Tibial nerve (tissue), 4 donors: ENCODE measurements at regions not wholly inside any gene's neighbourhood (a gene's known extent, or its start where the extent isn't known, plus 50 kb on each side); places are given as distances from the start of the nearest gene placed in this dataset.

Experiments
- DNase-seq, 2 donors: peaks; one replicate each; pipeline ENCODE4 v3.0.0-alpha.2; 2019; ENCODE audit warnings: low spot score in 2 of 2
- H3K27ac ChIP-seq, 4 donors: fragments of 200-600 bp; sonication (generic) in 3 of 4; one replicate each; pipeline ENCODE4 v1.5.1; 2017 to 2019; ENCODE audit warnings: mild to moderate bottlenecking in 1 of 4
- H3K27me3 ChIP-seq, 2 donors: fragments of 200-600 bp; sonication (generic) in 1 of 2; one replicate each; pipeline versions ENCODE4 v1.5.1 to v1.6.0; 2017 to 2019
- H3K36me3 ChIP-seq, 3 donors: fragments of 200-600 bp; sonication (generic); one replicate each; pipeline ENCODE4 v1.5.1; 2018 to 2019
- H3K4me1 ChIP-seq, 4 donors: fragments of 200-600 bp; sonication (generic) in 3 of 4; one replicate each; pipeline ENCODE4 v1.5.1; 2017 to 2019
- H3K4me3 ChIP-seq, 4 donors: fragments of 200-600 bp; sonication (generic) in 3 of 4; one replicate each; pipeline ENCODE4 v1.5.1; 2017 to 2019; ENCODE audit warnings: mild to moderate bottlenecking in 1 of 4, moderate library complexity in 1 of 4
- H3K9me3 ChIP-seq, 4 donors: fragments of 200-600 bp; sonication (generic) in 3 of 4; one replicate each; pipeline ENCODE4 v1.5.1; 2017 to 2019
- EP300 ChIP-seq, 2 donors: sonication (generic); formaldehyde crosslinking; IDR thresholded peaks; one replicate each; pipeline ENCODE4 v1.6.1; 2017; ENCODE audit warnings: antibody characterized with exemption in 2 of 2, mild to moderate bottlenecking in 1 of 2
- POLR2A ChIP-seq, 2 donors: fragments of 450-650 bp; IDR thresholded peaks; one replicate each; pipeline ENCODE4 v1.6.1; 2017; ENCODE audit warnings: antibody characterized with exemption in 2 of 2, mild to moderate bottlenecking in 2 of 2, moderate library complexity in 2 of 2
- WGBS, 2 donors: methylation state at CpG; one replicate each; pipeline ENCODE4 v1.1.5; 2018; 5-methylcytosine and 5-hydroxymethylcytosine counted together
- TF ChIP-seq, protein P1 (sequence below), 5 experiments: fragments of 200-600 bp in 3 of 5; fragments of 450-650 bp in 2 of 5; sonication (generic) in 3 of 5; IDR thresholded peaks; one replicate each; pipeline ENCODE4 v1.5.1; 2016 to 2019; ENCODE audit warnings: antibody characterized with exemption in 5 of 5, mild to moderate bottlenecking in 3 of 5, moderate library complexity in 2 of 5

DNA sequence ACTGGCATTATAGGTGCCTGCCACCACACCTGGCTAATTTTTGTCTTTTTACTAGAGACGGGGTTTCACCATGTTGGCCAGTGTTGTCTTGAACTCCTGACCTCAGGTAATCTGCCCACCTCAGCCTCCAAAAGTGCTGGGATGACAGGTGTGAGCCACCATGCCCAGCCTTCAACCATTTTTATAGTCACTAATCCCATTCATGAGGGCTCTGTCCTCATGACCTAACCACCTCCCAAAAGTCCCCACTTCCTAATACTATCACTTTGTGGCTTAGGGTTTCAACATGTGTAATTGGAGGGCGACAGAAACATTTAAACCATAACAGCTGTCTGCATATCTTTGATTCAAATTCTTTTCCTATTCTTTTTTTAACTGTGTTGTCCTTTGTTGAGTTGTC, 229.6 kb upstream of the AGA start:
- Histone ChIP-seq H3K36me3 (no peaks in the 10 kb centered on the region), H3K27ac (no peak overlapping the region), H3K27me3 (no peaks in the 10 kb centered on the region), H3K4me3 (no peak overlapping the region), H3K9me3 (no peaks in the 10 kb centered on the region), H3K4me1 (no peaks in the 10 kb centered on the region)
- TF ChIP-seq POLR2A (IDR thresholded peaks at IDR 0.05), result no peak
- TF ChIP-seq EP300 (IDR thresholded peaks at IDR 0.05), result no peak
- TF ChIP-seq, protein P1, sequence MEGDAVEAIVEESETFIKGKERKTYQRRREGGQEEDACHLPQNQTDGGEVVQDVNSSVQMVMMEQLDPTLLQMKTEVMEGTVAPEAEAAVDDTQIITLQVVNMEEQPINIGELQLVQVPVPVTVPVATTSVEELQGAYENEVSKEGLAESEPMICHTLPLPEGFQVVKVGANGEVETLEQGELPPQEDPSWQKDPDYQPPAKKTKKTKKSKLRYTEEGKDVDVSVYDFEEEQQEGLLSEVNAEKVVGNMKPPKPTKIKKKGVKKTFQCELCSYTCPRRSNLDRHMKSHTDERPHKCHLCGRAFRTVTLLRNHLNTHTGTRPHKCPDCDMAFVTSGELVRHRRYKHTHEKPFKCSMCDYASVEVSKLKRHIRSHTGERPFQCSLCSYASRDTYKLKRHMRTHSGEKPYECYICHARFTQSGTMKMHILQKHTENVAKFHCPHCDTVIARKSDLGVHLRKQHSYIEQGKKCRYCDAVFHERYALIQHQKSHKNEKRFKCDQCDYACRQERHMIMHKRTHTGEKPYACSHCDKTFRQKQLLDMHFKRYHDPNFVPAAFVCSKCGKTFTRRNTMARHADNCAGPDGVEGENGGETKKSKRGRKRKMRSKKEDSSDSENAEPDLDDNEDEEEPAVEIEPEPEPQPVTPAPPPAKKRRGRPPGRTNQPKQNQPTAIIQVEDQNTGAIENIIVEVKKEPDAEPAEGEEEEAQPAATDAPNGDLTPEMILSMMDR (IDR thresholded peaks at IDR 0.05), result no peak
- WGBS, 2 donors, result 83 to 90% methylated on average over 2 of the region's 2 CpGs
- DNase-seq, result no peak

DNA sequence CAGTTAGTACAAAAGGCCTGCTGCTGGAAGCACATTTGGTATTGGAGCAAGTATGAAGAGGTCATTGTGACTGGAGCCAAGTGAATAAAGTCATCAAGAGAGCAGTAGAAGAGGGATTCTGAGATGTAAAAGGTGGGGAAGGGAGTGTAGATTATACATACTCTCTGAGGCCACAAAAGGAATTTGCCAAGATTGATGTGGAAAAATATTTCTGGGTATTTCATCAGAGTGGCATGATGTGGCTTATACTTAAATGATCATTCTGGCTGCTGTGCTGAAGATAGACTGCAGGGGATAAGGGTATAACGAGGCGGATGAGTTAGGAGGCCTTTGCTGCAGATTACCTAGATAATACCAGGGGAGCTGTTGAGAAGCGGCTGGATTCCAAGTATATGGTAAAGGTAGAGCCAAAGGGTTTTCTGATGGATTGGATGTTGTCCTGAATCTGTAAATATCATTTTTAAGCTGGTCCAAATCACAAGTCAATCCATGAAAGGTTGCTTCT, 231.8 kb upstream of the AGA start:
- 83 to 84% methylated on average over 3 of the region's 3 CpGs for WGBS, 2 donors
- no peak for TF ChIP-seq POLR2A (IDR thresholded peaks at IDR 0.05)
- TF ChIP-seq EP300 (IDR thresholded peaks at IDR 0.05), result no peak
- TF ChIP-seq, protein P1 (IDR thresholded peaks at IDR 0.05), result no peak

DNA sequence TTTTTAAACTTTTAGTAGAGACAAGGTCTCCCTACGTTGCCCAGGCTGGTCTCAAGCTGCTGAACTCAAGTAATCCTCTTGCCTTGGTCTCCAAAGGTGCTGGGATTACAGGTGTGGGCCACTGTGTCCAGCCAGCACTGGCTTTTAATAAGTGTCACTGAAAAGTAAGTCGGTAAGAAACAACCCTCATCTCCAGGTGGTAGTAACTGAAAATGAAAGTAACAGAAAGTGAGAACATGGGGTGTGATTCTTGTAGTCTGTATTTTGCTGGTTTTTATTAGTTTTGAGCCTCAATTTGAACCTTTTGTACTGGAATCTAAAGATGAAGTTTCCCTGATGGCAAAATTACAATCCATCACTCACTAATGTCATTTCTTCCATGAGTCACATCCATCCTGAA, 238.1 kb upstream of the AGA start:
- Histone ChIP-seq H3K36me3 (no peaks in the 10 kb centered on the region), H3K9me3 (no peaks in the 10 kb centered on the region), H3K4me1 (no peaks in the 10 kb centered on the region), H3K27ac (no peak overlapping the region), H3K4me3 (no peak overlapping the region), H3K27me3 (no peaks in the 10 kb centered on the region)
- WGBS, 2 donors, result 68 to 75% methylated on average over 2 of the region's 2 CpGs
- TF ChIP-seq EP300 (IDR thresholded peaks at IDR 0.05) (no peak), POLR2A (IDR thresholded peaks at IDR 0.05) (no peak)
- TF ChIP-seq, protein P1 (IDR thresholded peaks at IDR 0.05), result no peak
- DNase-seq, result no peak

More for the DNA sequence above, 231.8 kb upstream of the AGA start:
- Histone ChIP-seq H3K27me3 (no peaks in the 10 kb centered on the region), H3K4me3 (no peak overlapping the region), H3K4me1 (no peaks in the 10 kb centered on the region), H3K9me3 (no peaks in the 10 kb centered on the region), H3K36me3 (no peaks in the 10 kb centered on the region), H3K27ac (no peak overlapping the region)
- no peak for DNase-seq

DNA sequence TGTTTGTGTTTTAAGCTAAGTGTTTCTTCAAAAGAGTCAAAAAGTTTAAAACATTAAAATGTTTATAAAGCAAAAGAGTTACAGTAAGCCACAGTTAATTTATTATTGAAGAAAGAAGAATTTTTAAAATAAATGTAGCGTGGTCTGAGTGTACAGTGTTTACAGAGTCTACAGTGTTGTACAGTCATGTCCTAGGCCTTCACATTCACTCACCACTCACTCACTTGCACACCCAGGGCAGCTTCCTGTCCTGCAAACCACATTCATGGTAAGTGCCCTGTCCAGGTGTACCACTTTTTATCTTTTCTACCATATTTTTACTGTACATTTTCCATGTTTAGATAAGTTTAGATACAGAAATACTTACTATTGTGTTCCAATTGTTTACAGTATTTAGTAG, 239.7 kb upstream of the AGA start:
- 93 to 100% methylated on average over 1 of the region's 1 CpG for WGBS, 2 donors
- H3K4me1 ChIP-seq, result no peaks in the 10 kb centered on the region
- no peak for DNase-seq

DNA sequence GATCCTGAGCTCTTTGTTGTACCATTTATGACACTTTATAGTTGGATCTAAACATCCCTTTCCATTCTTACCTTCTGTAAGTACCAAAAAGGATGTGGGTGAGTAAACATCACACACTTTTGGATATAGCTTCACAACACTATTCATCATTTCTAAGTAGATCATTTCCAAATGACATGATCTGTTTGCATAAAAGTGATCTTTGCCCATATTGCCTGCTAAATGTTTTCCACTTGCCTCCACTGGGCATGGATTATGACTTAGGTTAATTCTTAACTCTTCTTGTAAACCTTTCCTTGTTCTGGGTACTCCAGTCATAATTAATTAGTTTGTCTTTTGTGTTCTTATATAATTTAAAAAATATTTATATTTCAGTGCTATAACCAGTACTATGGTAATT, 244.9 kb upstream of the AGA start:
- Histone ChIP-seq H3K9me3 (no peaks in the 10 kb centered on the region), H3K36me3 (no peaks in the 10 kb centered on the region), H3K27ac (no peak overlapping the region), H3K27me3 (no peaks in the 10 kb centered on the region), H3K4me3 (no peak overlapping the region), H3K4me1 (no peaks in the 10 kb centered on the region)
- TF ChIP-seq, protein P1 (IDR thresholded peaks at IDR 0.05), result no peak
- TF ChIP-seq EP300 (IDR thresholded peaks at IDR 0.05), result no peak
- TF ChIP-seq POLR2A (IDR thresholded peaks at IDR 0.05), result no peak
- DNase-seq, result no peak

More for the DNA sequence above, 239.7 kb upstream of the AGA start:
- Histone ChIP-seq H3K36me3 (no peaks in the 10 kb centered on the region), H3K9me3 (no peaks in the 10 kb centered on the region), H3K4me3 (no peak overlapping the region), H3K27ac (no peak overlapping the region), H3K27me3 (no peaks in the 10 kb centered on the region)
- no peak for TF ChIP-seq EP300 (IDR thresholded peaks at IDR 0.05)
- TF ChIP-seq POLR2A (IDR thresholded peaks at IDR 0.05), result no peak
- TF ChIP-seq, protein P1 (IDR thresholded peaks at IDR 0.05), result no peak
